LNCaP clone FGC (cell line): ENCODE measurements at regions not wholly inside any gene's neighbourhood (a gene's known extent, or its start where the extent isn't known, plus 50 kb on each side); places are given as distances from the start of the nearest gene placed in this dataset.

ENCODE experiments used
- DNase-seq: peaks from one replicate; pipeline ENCODE4 v3.0.0-alpha.2; 2011; ENCODE audit warnings: low read depth
- H3K4me3 ChIP-seq: 2 replicates; pipeline ENCODE4 v1.5.1; 2011; ENCODE audit warnings: mild to moderate bottlenecking, low read depth, low read length, control low read depth
- CTCF ChIP-seq: IDR thresholded peaks from 2 replicates; pipeline ENCODE4 v1.5.1; 2012; ENCODE audit warnings: mild to moderate bottlenecking; ENCODE audit not compliant: control insufficient read depth, insufficient read depth; ENCODE audit errors: extremely low read depth

- H3K4me3 ChIP-seq, result no peak overlapping the region
- no peak for TF ChIP-seq CTCF
- DNase-seq, result no peak
These were observed 60.2 kb upstream of the RNF144B start for GRCh38 chr6:18326980-18327379.

- no peak for TF ChIP-seq CTCF
- no peak for DNase-seq
- H3K4me3 ChIP-seq, result no peak overlapping the region
These were observed 61.1 kb upstream of the RNF144B start for GRCh38 chr6:18326001-18326400.

GRCh38 chr6:18324706-18325042, 60.3 kb upstream of the DEK start:
- H3K4me3 ChIP-seq, result no peak overlapping the region
- TF ChIP-seq CTCF, result no peak
- DNase-seq, result no peak

- no peak for DNase-seq
- H3K4me3 ChIP-seq, result no peak overlapping the region
- peak; percentile 55 for TF ChIP-seq CTCF
These were observed 59.8 kb upstream of the DEK start for GRCh38 chr6:18323935-18324705.

GRCh38 chr6:18317850-18318249, 53.5 kb upstream of the DEK start:
- no peak for DNase-seq
- H3K4me3 ChIP-seq, result no peak overlapping the region
- TF ChIP-seq CTCF, result no peak

- no peak for TF ChIP-seq CTCF
- no peak for DNase-seq
- no peak overlapping the region for H3K4me3 ChIP-seq
These were observed 50.1 kb upstream of the DEK start for GRCh38 chr6:18314317-18314997.
